Breast epithelium (tissue), 3 donors: ENCODE measurements at regions not wholly inside any gene's neighbourhood (a gene's known extent, or its start where the extent isn't known, plus 50 kb on each side); places are given as distances from the start of the nearest gene placed in this dataset.

ENCODE experiments used
- POLR2A ChIP-seq: fragments of 450-650 bp; IDR thresholded peaks from one replicate; pipeline ENCODE4 v1.6.1; 2016; ENCODE audit warnings: antibody characterized with exemption, mild to moderate bottlenecking, moderate library complexity
- POLR2AphosphoS5 ChIP-seq, 3 donors: sonication (generic); formaldehyde crosslinking; IDR thresholded peaks; one replicate each; pipeline ENCODE4 v1.6.1; 2017; ENCODE audit warnings: antibody characterized with exemption in 3 of 3
- TF ChIP-seq, protein P1 (sequence below), 3 donors: fragments of 450-650 bp; IDR thresholded peaks; one replicate each; pipeline ENCODE4 v1.5.1; 2016 to 2017; ENCODE audit warnings: antibody characterized with exemption in 3 of 3, mild to moderate bottlenecking in 3 of 3, moderate library complexity in 3 of 3

DNA sequence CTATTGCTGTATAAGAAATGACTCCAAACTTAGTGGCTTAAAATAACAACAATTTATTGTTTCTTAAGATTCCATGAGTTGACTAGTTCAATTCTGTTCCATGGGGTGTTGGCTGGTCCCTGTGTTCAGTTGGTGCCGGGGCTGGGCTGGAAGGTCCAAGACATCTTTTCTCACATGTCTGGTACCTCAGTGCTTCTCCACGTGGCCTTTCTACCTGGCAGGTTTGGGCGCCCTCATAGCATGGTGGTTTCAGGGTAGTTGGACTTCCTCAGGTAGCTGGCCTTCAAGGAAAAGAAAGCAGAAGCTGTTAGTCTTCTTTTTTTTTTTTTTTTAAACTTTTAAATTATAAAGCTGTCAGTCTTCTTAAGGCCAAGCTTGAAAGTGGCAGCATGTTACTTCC, 104.6 kb upstream of the LIMCH1 start:
- TF ChIP-seq, protein P1, sequence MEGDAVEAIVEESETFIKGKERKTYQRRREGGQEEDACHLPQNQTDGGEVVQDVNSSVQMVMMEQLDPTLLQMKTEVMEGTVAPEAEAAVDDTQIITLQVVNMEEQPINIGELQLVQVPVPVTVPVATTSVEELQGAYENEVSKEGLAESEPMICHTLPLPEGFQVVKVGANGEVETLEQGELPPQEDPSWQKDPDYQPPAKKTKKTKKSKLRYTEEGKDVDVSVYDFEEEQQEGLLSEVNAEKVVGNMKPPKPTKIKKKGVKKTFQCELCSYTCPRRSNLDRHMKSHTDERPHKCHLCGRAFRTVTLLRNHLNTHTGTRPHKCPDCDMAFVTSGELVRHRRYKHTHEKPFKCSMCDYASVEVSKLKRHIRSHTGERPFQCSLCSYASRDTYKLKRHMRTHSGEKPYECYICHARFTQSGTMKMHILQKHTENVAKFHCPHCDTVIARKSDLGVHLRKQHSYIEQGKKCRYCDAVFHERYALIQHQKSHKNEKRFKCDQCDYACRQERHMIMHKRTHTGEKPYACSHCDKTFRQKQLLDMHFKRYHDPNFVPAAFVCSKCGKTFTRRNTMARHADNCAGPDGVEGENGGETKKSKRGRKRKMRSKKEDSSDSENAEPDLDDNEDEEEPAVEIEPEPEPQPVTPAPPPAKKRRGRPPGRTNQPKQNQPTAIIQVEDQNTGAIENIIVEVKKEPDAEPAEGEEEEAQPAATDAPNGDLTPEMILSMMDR (IDR thresholded peaks at IDR 0.05) = no peak
- TF ChIP-seq POLR2A (no peak), POLR2AphosphoS5 (IDR thresholded peaks at IDR 0.05) (no peak)
